ENCODE measurements at regions not wholly inside any gene's neighbourhood (a gene's known extent, or its start where the extent isn't known, plus 50 kb on each side); places are given as distances from the start of the nearest gene placed in this dataset.

- peak in 2 of 4 experiments; percentile 23 to 48 for DNase-seq
Measured at GRCh38 chr1:94707321-94708298, 112.5 kb upstream of the SLC44A3 start.

- no peak for DNase-seq
Measured at GRCh38 chr1:94702442-94702815, 117.7 kb upstream of the SLC44A3 start.

GRCh38 chr1:94701796-94702441 is 118.2 kb upstream of the SLC44A3 start:
- no peak for DNase-seq

GRCh38 chr1:94698759-94699502 is 121.2 kb upstream of the SLC44A3 start:
- no peak for DNase-seq

GRCh38 chr1:94698356-94698755 is 121.8 kb upstream of the SLC44A3 start:
- no peak for DNase-seq

GRCh38 chr1:94697839-94698238 is 122.3 kb upstream of the SLC44A3 start:
- DNase-seq = no peak

- no peak for DNase-seq
Measured at GRCh38 chr1:94694226-94694915, 125.8 kb upstream of the SLC44A3 start.

GRCh38 chr1:94693435-94693834 is 126.7 kb upstream of the SLC44A3 start:
- no peak for DNase-seq

- DNase-seq = no peak
Measured at GRCh38 chr1:94693029-94693428, 127.1 kb upstream of the SLC44A3 start.

- DNase-seq = no peak
Measured at GRCh38 chr1:94688646-94689045, 131.5 kb upstream of the SLC44A3 start.

- DNase-seq = no peak
Measured at GRCh38 chr1:94686882-94687281, 133.3 kb upstream of the SLC44A3 start.

- no peak for DNase-seq
Measured at GRCh38 chr1:94684690-94685250, 135.4 kb upstream of the SLC44A3 start.

GRCh38 chr1:94683886-94684285 is 136.3 kb upstream of the SLC44A3 start:
- DNase-seq = no peak

GRCh38 chr1:94680039-94680377 is 138.4 kb upstream of the F3 start:
- DNase-seq = no peak

GRCh38 chr1:94679332-94680038 is 137.9 kb upstream of the F3 start:
- DNase-seq = no peak

- no peak for DNase-seq
Measured at GRCh38 chr1:94678202-94678848, 136.8 kb upstream of the F3 start.

GRCh38 chr1:94677714-94678113 is 136.2 kb upstream of the F3 start:
- DNase-seq = peak in 1 of 4 experiments; percentile 18

- no peak for DNase-seq
Measured at GRCh38 chr1:94677087-94677486, 135.5 kb upstream of the F3 start.

GRCh38 chr1:94676686-94677085 is 135.1 kb upstream of the F3 start:
- no peak for DNase-seq

- DNase-seq = no peak
Measured at GRCh38 chr1:94675373-94675772, 133.8 kb upstream of the F3 start.

- DNase-seq = no peak
Measured at GRCh38 chr1:94674876-94675275, 133.3 kb upstream of the F3 start.
